NOMO-1 (cell line): ENCODE measurements at regions not wholly inside any gene's neighbourhood (a gene's known extent, or its start where the extent isn't known, plus 50 kb on each side); places are given as distances from the start of the nearest gene placed in this dataset.

Source experiments
- DNase-seq, 2 experiments: peaks; one replicate each; lab custom pipeline; 2025; ENCODE audit not compliant: unreplicated experiment in 2 of 2; lab: John Stamatoyannopoulos, UW

GRCh38 chr2:23122681-23123215 is 262.2 kb upstream of the KLHL29 start:
- no peak for DNase-seq

GRCh38 chr2:23123686-23124085 is 261.3 kb upstream of the KLHL29 start:
- no peak for DNase-seq

GRCh38 chr2:23124214-23124750 is 260.7 kb upstream of the KLHL29 start:
- no peak for DNase-seq

GRCh38 chr2:23127465-23127864 is 257.5 kb upstream of the KLHL29 start:
- DNase-seq, result no peak

GRCh38 chr2:23128684-23129292 is 256.2 kb upstream of the KLHL29 start:
- no peak for DNase-seq

- no peak for DNase-seq
Measured at GRCh38 chr2:23131066-23131575, 253.9 kb upstream of the KLHL29 start.

GRCh38 chr2:23132000-23132399 is 253.0 kb upstream of the KLHL29 start:
- DNase-seq, result no peak

GRCh38 chr2:23132823-23133595 is 252.0 kb upstream of the KLHL29 start:
- no peak for DNase-seq

- DNase-seq, result no peak
Measured at GRCh38 chr2:23134726-23135125, 250.3 kb upstream of the KLHL29 start.

GRCh38 chr2:23135481-23136100 is 249.4 kb upstream of the KLHL29 start:
- no peak for DNase-seq

- DNase-seq, result no peak
Measured at GRCh38 chr2:23137166-23137565, 247.8 kb upstream of the KLHL29 start.

- no peak for DNase-seq
Measured at GRCh38 chr2:23138701-23139100, 246.3 kb upstream of the KLHL29 start.

- no peak for DNase-seq
Measured at GRCh38 chr2:23145460-23145859, 239.5 kb upstream of the KLHL29 start.

GRCh38 chr2:23146011-23146410 is 239.0 kb upstream of the KLHL29 start:
- DNase-seq, result no peak

GRCh38 chr2:23148342-23148741 is 236.6 kb upstream of the KLHL29 start:
- no peak for DNase-seq

GRCh38 chr2:23149777-23150176 is 235.2 kb upstream of the KLHL29 start:
- DNase-seq, result no peak

GRCh38 chr2:23153484-23153883 is 231.5 kb upstream of the KLHL29 start:
- DNase-seq, result no peak

- DNase-seq, result no peak
Measured at GRCh38 chr2:23155022-23155421, 230.0 kb upstream of the KLHL29 start.

GRCh38 chr2:23157812-23158211 is 227.2 kb upstream of the KLHL29 start:
- DNase-seq, result no peak

GRCh38 chr2:23158306-23158705 is 226.7 kb upstream of the KLHL29 start:
- DNase-seq, result no peak

GRCh38 chr2:23159746-23160405 is 225.1 kb upstream of the KLHL29 start:
- DNase-seq, result no peak
